K562 (cell line): ENCODE measurements at regions not wholly inside any gene's neighbourhood (a gene's known extent, or its start where the extent isn't known, plus 50 kb on each side); places are given as distances from the start of the nearest gene placed in this dataset.

ENCODE experiments used
- ATAC-seq: fragments of 200-7000 bp; cut with Tn5 transposase; 3 replicates; pipeline ENCODE4 v1.9.1; 2020; ENCODE audit warnings: moderate library complexity
- BruUV-seq: library from RNA; stranded (reverse); fragments of 400-500 nt; replicated peaks from 2 replicates; lab custom pipeline; 2021; lab: Mats Ljungman, UMichigan
- CTCF ChIA-PET: fragments of 300-600 bp; formaldehyde crosslinking; extraction: SDS; loops from one replicate; lab custom pipeline; 2021; ENCODE audit warnings: low intra/inter-chr PET ratio; lab: Yijun Ruan, JAX
- POLR2A ChIA-PET: fragments of 300-600, 350-650 bp; sonication (Branson Sonifier 250); formaldehyde crosslinking; extraction: SDS; loops from one replicate; lab custom pipeline; 2021; ENCODE audit warnings: antibody characterized with exemption, inconsistent platforms; lab: Yijun Ruan, JAX
- DNase-seq, 4 experiments: peaks; one replicate each; pipeline versions ENCODE4 v3.0.0 to v3.0.0-alpha.2; 2011 to 2018; ENCODE audit warnings: low spot score in 3 of 4, mixed read lengths in 3 of 4; ENCODE audit errors: extremely low read depth in 1 of 4
- FAIRE-seq: peaks from 2 replicates; lab custom pipeline; 2011; peaks lifted over from hg19 to GRCh38; lab: Jason Lieb, UNC
- H2AFZ ChIP-seq: 2 replicates; pipeline ENCODE4 v1.6.0; 2011; ENCODE audit warnings: low read depth, low read length, control low read depth, inconsistent platforms
- H3K27ac ChIP-seq: fragments of 200-600 bp; 3 replicates; pipeline ENCODE4 v1.8.0; 2011; ENCODE audit warnings: low read depth, mild to moderate bottlenecking, control low read depth, inconsistent platforms, low read length, moderate library complexity, mixed read lengths; ENCODE audit errors: extremely low read depth
- H3K27me3 ChIP-seq, 2 experiments: fragments of 300-600 bp in 1 of 2; 2 replicates in 1 of 2; 3 replicates in 1 of 2; pipeline versions ENCODE4 v1.6.0 to v1.8.0; 2011; ENCODE audit warnings: inconsistent platforms in 2 of 2, low read length in 2 of 2, mild to moderate bottlenecking in 1 of 2, mixed read lengths in 1 of 2, moderate library complexity in 1 of 2; ENCODE audit not compliant: control insufficient read depth in 2 of 2, insufficient read depth in 2 of 2
- H3K36me3 ChIP-seq: fragments of 300-600 bp; 3 replicates; pipeline ENCODE4 v1.8.0; 2011; ENCODE audit warnings: mild to moderate bottlenecking, low read length, inconsistent platforms; ENCODE audit not compliant: control insufficient read depth, insufficient read depth
- H3K4me1 ChIP-seq, 2 experiments: fragments of 200-600 bp in 1 of 2; replicated peaks in 1 of 2; 2 replicates in 1 of 2; 3 replicates in 1 of 2; pipeline versions ENCODE4 v1.5.1 to v1.8.0; 2011; ENCODE audit warnings: inconsistent platforms in 2 of 2, low read length in 2 of 2, mild to moderate bottlenecking in 1 of 2, mixed read lengths in 1 of 2, moderate library complexity in 1 of 2; ENCODE audit not compliant: control insufficient read depth in 2 of 2, insufficient read depth in 2 of 2
- H3K4me2 ChIP-seq: 2 replicates; pipeline ENCODE4 v1.6.1; 2011; ENCODE audit warnings: low read length, control low read depth, inconsistent platforms, mixed read lengths; ENCODE audit not compliant: insufficient read depth
- H3K4me3 ChIP-seq: fragments of 200-600 bp; sonication (generic), shearing (Covaris generic); 2 replicates; pipeline ENCODE4 v1.5.1; 2016; ENCODE audit warnings: control low read depth, inconsistent platforms
- H3K79me2 ChIP-seq: fragments of 200-600 bp; 3 replicates; pipeline ENCODE4 v1.8.0; 2011; ENCODE audit warnings: low read length, inconsistent platforms; ENCODE audit not compliant: control insufficient read depth, insufficient read depth
- H3K9ac ChIP-seq, 2 experiments: 2 replicates each; pipeline versions ENCODE4 v1.6.0 to v1.6.1; 2011; ENCODE audit warnings: low read depth in 2 of 2, low read length in 2 of 2, control low read depth in 1 of 2, inconsistent platforms in 1 of 2, mild to moderate bottlenecking in 1 of 2, mixed read lengths in 1 of 2; ENCODE audit not compliant: insufficient read depth in 1 of 2
- H3K9me1 ChIP-seq: one replicate; pipeline ENCODE4 v1.6.0; 2011; ENCODE audit warnings: inconsistent platforms, mild to moderate bottlenecking, low read length, moderate library complexity; ENCODE audit not compliant: control insufficient read depth, insufficient read depth
- H3K9me3 ChIP-seq: replicated peaks from 2 replicates; pipeline ENCODE4 v1.5.1; 2011; ENCODE audit warnings: low read depth, low read length, inconsistent platforms; ENCODE audit not compliant: control insufficient read depth, insufficient read depth
- H4K20me1 ChIP-seq: replicated peaks from 2 replicates; pipeline ENCODE4 v1.6.1; 2011; ENCODE audit warnings: low read length, inconsistent platforms, mixed read lengths; ENCODE audit not compliant: control insufficient read depth, insufficient read depth
- CBX1 ChIP-seq: sonication (generic); IDR thresholded peaks from 2 replicates; pipeline ENCODE4 v1.6.1; 2016; ENCODE audit warnings: antibody characterized with exemption, low read depth, mild to moderate bottlenecking
- CREB3L1 ChIP-seq: fragments of 450-650 bp; IDR thresholded peaks from 2 replicates; pipeline ENCODE4 v1.6.1; 2014; ENCODE audit warnings: low read depth, mild to moderate bottlenecking, moderate library complexity, borderline replicate concordance
- FOXM1 ChIP-seq, 2 experiments: fragments of 450-650 bp in 1 of 2; sonication (generic) in 1 of 2; formaldehyde crosslinking in 1 of 2; IDR thresholded peaks; 2 replicates each; pipeline versions ENCODE4 v1.6.1 to v1.9.0; 2017 to 2022; ENCODE audit warnings: low read depth in 2 of 2, mild to moderate bottlenecking in 2 of 2, missing genetic modification reagents in 1 of 2, moderate library complexity in 1 of 2
- HES1 ChIP-seq: fragments of 450-650 bp; IDR thresholded peaks from 2 replicates; pipeline ENCODE4 v1.6.1; 2016; ENCODE audit warnings: low read depth, mild to moderate bottlenecking, moderate library complexity
- MGA ChIP-seq: fragments of 450-650 bp; IDR thresholded peaks from 2 replicates; pipeline ENCODE4 v1.6.1; 2016; ENCODE audit warnings: mild to moderate bottlenecking, moderate library complexity
- PHTF2 ChIP-seq: fragments of 250-450 bp; sonication (Bioruptor Pico); IDR thresholded peaks from 2 replicates; pipeline ENCODE4 v1.5.0; 2021; ENCODE audit warnings: mild to moderate bottlenecking
- SRSF7 ChIP-seq: fragments of 200-400 bp; formaldehyde crosslinking; optimal IDR thresholded peaks from 2 replicates; pipeline ENCODE3; 2017; ENCODE audit warnings: mild to moderate bottlenecking, low read depth, low read length
- SRSF9 ChIP-seq: fragments of 200-400 bp; formaldehyde crosslinking; IDR thresholded peaks from 2 replicates; pipeline ENCODE4 v1.6.1; 2017; ENCODE audit warnings: low read depth, low read length, borderline replicate concordance
- ZNF282 ChIP-seq: sonication (generic); formaldehyde crosslinking; IDR thresholded peaks from 2 replicates; pipeline ENCODE4 v1.8.1; 2023; ENCODE audit warnings: missing genetic modification reagents
- ZNF354B ChIP-seq: fragments of 250-450 bp; sonication (Bioruptor Pico); IDR thresholded peaks from 2 replicates; pipeline ENCODE4 v1.4.0; 2020
- WGBS: fragments of 100-300 bp; shearing (Covaris generic); methylation state at CpG from one replicate; pipeline ENCODE4 v1.1.6; 2016; ENCODE audit warnings: low coverage, mixed read lengths; ENCODE audit not compliant: insufficient coverage; ENCODE audit errors: missing lambda C conversion rate; 5-methylcytosine and 5-hydroxymethylcytosine counted together
- in situ Hi-C: fragments of 300-500 bp; cut with MboI; formaldehyde crosslinking; loops from 4 replicates; pipeline ENCODE4 v1.15.0; 2018; ENCODE audit warnings: inconsistent platforms, mixed read lengths
- intact Hi-C: fragments of 100-400 bp; cut with micrococcal nuclease; formaldehyde crosslinking; loops from 2 replicates; pipeline ENCODE4 v1.14.2; 2022

- 0% methylated on average over 1 of the region's 1 CpG for WGBS
- no TSS peak for BruUV-seq
- no peaks in the 10 kb centered on the region for H3K9me3 ChIP-seq
- H3K27me3 ChIP-seq = peaks cover 13 to 23% of the 10 kb centered on the region in 2 experiments
- H3K9me1 ChIP-seq = no peaks in the 10 kb centered on the region
- no peaks in the 10 kb centered on the region for H4K20me1 ChIP-seq
- H3K36me3 ChIP-seq = no peaks in the 10 kb centered on the region
- H3K27ac ChIP-seq = no peak overlapping the region
- no peak for DNase-seq
- no peak overlapping the region for H3K9ac ChIP-seq
- no peaks in the 10 kb centered on the region for H3K79me2 ChIP-seq
- intact Hi-C loops = no loop called here
- ChIA-PET POLR2A (interaction anchor here (0.6 to 1.4 kb wide), 2 partner anchors 8 to 331 kb away, joined by 3 to 6 read pairs; no protein-coding TSS in a partner anchor), CTCF (no interaction called here)
- no peak for FAIRE-seq
- no peak overlapping the region for H3K4me3 ChIP-seq
- no peak for ATAC-seq
- H3K4me1 ChIP-seq = no peaks in the 10 kb centered on the region
- no peak overlapping the region for H2AFZ ChIP-seq
- in situ Hi-C loops = no loop called here
- no peak overlapping the region for H3K4me2 ChIP-seq
- TF ChIP-seq PHTF2 (no peak), CREB3L1 (no peak), FOXM1 (IDR thresholded peaks at IDR 0.05; ENCODE audit: low read depth) (no peak), FOXM1 (CRISPR knock-in tag; IDR thresholded peaks at IDR 0.05; ENCODE audit: low read depth) (no peak), SRSF7 (no peak), MGA (no peak), SRSF9 (no peak), CBX1 (no peak), HES1 (no peak), ZNF282 (no peak), ZNF354B (CRISPR knock-in tag) (no peak)
Measured at GRCh38 chr19:32238076-32238475, 107.3 kb upstream of the ZNF507 start.
